ENCODE measurements at regions not wholly inside any gene's neighbourhood (a gene's known extent, or its start where the extent isn't known, plus 50 kb on each side); places are given as distances from the start of the nearest gene placed in this dataset.

DNA sequence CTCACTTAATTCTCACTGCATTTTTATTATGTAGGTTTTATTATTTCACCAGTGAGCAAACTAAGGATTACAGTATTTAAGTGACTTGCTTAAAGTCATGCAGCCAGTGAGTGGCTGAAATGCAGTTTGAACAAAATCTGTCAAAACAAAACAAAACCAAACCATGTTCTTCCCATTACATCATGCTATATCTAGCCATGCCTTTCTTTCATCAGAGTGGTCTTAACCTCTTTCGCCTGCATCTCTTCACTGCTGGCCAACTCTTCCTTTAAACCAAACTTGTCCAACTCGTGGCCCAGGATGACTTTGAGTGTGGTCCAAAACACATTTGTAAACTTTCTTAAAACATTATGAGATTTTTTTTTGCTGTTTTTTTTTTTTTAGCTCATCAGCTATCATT is 223.2 kb downstream of the PCDH7 start:
- DNase-seq, result no peak

GRCh38 chr4:30945586-30945985 is 225.4 kb downstream of the PCDH7 start:
- DNase-seq, result no peak

DNA sequence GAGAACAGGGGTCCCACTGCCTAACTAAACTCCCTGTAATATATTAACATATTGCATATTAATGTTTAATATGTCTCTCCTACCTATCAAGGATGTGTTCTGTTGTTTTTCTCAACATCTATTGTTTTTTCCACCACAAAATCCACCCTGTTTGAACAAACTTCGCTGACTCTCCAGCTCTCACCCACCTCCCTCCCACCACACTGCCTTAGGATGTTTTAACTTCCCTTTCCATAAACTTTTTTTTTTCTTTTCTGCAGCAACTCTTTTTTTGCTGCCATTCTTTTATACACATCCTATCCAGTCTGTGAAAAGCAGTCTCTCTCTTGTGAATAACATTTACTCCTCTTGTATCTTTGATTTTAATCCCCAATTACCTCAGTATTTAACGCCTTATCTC is 226.1 kb downstream of the PCDH7 start:
- DNase-seq, result no peak

DNA sequence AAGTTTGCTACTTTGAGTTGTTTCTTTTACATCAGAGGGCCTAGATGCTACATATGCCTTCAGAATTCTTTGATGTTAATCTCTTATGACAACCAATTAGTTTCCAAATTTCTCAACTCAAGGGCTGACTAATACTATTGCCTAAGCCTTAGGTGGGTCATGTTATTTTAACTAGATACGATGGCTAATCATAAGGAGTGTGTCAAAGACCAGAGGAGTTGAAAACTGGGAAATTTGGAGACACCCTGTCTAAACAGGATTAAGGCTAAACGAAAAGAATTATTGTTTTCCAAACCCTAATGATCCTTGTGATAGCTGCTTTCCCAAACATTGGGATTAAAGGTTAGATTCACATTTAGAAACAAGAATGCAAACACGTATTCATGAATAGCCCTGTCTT is 228.5 kb downstream of the PCDH7 start:
- no peak for DNase-seq

GRCh38 chr4:30950737-30951136 is 230.6 kb downstream of the PCDH7 start:
- no peak for DNase-seq

DNA sequence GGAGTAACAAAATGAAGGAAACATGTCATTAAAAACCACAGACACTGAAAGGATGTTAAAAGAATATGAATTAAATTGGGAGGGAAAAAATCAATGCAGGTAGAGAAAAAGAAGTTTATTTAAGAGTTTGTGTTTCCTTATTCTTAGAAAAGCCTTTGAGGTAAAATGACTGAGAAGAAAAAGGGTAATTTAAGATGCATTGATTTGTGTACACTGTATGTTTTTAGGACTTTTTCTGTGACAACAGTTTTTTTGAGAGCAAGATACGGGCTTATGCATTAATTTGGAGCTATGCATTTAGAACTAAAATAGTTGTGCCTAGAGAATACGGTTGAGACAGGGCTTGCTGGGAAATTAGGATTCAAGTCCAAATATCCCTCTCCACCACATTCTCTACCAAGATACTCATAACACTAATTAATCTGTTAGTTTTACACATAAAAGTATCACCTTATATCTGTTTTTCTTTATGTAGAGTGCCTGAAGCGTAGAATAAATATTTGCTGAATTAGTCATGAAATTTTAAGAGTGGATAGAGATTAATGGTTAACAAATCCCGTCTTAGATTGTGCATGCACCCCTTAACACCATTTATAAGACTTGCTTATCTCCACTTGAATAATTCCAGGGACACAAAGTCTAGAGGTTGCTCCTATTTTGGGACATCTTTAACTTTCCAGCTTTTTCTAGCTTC is 232.5 kb downstream of the PCDH7 start:
- DNase-seq, result no peak

- no peak for DNase-seq
Observed at GRCh38 chr4:30953799-30954198, 233.6 kb downstream of the PCDH7 start.

DNA sequence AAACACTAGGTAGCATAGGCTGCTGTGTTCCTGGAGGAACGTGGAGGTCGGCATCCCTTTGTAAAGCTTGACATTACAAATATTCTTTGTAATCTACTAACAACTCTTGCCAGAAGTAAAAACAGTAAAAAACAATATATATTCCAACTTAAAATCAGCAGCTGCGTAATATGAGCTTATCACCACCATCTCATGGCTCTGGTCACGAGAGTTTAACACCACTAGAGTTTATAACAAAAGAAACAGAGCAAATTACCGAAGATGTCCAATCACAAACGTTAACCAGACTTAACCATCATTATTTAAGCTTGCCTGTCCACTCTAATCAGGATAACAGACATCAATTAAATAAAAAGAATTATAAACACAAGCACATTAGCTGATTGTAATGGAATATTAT is 236.7 kb downstream of the PCDH7 start:
- DNase-seq, result no peak

GRCh38 chr4:30957706-30958105 is 237.5 kb downstream of the PCDH7 start:
- DNase-seq, result no peak

DNA sequence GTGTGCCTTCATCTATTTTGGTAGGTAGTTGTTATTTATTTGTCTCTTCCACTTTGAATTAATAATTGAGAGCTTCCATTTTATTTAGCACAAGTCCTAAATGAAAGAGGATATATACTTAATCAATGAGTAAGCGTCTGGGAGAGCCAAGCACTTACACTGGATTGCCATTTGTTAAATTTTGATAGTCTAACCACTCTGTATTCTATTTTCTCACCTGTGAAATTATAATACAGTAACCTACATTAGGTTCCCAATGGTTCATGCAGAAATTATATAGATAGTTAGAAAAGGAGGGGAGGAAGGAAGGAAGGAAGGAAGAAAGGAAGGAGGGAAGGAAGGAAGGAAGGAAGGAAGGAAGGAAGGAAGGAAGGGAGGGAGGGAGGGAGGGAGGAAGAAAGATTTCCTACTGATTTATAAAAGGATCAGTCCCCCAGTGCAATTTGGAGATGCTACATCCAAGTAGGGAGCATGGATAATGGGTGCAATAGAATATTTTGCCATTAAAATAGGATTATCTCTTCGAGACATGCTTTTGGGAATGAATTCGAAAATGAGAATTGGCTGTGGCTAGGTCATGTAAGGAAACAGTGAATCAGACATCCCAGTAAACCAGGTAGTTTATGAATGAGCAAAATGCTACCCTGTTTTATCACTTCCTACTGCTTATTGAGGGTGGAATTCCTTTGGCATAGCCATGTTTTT is 239.8 kb downstream of the PCDH7 start:
- no peak for DNase-seq

DNA sequence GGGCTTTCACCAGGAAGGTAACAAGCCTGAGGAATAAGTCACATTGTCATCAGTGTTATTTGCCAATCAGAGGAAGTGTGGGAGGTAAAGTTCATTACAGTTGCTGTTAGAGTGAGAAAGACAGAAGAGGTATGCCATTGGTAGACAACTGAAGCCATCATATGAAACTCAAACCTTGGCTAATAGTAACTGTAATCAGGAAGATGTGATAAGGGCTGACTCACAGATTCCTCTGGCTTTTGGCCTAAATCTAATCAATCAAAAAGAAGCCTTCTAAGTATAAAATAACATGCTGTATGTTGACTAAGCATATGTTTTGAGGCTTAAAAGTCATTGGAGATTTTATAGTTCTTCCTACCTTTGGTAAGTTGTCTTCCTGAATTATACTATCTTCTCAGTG is 242.8 kb downstream of the PCDH7 start:
- no peak for DNase-seq

GRCh38 chr4:30968926-30969325 is 248.8 kb downstream of the PCDH7 start:
- no peak for DNase-seq

GRCh38 chr4:30972542-30972941 is 252.4 kb downstream of the PCDH7 start:
- DNase-seq, result no peak

GRCh38 chr4:30973993-30974392 is 253.8 kb downstream of the PCDH7 start:
- DNase-seq, result no peak

- DNase-seq, result no peak
Observed at GRCh38 chr4:30979402-30979801, 259.2 kb downstream of the PCDH7 start.

DNA sequence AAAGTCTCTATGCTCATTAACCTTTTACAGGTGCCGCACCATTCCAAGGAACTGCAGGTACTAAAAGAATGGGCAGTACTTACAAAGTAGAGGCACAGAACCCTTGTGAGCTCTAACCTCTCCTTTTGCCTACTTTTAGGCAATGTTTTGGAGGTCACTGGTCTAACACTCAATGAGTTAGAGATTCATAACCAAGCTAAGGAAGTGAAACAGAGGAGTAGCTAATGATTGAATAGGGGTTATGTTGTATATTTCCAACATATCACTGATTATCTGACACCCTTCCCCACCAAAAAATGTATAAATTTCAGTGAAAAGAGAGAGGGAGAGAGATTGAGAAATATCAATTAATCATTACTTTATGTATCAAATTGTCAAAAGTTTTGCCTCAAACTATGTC is 269.3 kb downstream of the PCDH7 start:
- DNase-seq, result no peak

- no peak for DNase-seq
Observed at GRCh38 chr4:30996841-30997240, 276.7 kb downstream of the PCDH7 start.

DNA sequence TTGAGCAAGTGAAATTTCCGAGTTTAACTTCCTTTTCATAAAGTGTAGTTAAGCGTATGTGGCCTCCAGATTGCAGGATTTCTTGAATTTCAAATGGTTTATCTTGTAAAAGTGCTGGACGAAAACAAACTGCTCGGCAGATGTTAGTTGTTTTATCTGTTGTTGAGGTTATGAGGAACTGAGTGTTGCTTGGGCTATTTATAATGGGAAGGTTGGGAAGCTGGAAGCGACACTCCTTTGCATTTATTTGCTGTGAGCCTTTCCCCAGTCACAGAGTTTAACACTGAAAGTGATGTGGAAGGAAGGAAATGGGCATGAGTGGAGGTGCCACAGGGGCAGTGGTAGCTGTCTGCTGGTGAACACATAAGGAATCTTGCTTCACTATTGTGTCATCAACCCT is 284.9 kb downstream of the PCDH7 start:
- no peak for DNase-seq

DNA sequence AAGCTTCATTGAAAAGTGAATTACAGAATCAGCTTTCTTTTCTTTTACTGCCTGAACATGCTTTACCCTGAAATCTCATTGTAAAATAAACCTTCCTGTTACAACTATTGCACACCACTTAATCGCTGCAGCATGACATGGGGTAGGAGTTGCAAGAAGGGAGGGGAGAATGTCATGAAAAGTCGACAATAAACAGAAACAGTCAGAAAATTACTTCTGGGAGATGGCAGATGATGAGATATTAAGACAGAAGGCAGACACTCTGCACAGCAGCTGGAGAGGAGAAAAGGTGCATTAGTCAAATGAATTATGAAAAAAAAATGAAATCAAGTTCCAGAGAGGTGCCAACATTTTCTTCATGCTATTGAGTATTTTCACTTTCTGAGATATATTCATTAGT is 287.7 kb downstream of the PCDH7 start:
- no peak for DNase-seq

- DNase-seq, result no peak
Observed at GRCh38 chr4:31009926-31010325, 289.8 kb downstream of the PCDH7 start.

DNA sequence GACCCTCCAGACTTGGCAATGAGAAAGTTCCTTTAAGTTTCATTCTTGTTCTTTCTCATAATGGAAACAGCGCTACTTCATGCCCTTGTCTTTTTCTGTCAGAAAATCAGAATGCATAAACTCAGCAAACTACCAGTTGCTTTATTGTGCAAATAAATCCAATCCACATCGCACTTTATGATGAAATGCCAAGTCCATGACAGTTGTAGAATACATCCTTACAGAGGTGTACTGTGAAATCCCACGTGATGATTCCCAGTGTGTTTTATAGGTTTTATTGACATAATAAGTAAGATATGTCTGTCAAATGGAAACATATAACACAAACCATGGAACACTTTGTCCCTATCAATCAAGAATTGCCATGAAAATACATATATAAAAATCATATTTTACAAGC is 295.0 kb downstream of the PCDH7 start:
- no peak for DNase-seq

DNA sequence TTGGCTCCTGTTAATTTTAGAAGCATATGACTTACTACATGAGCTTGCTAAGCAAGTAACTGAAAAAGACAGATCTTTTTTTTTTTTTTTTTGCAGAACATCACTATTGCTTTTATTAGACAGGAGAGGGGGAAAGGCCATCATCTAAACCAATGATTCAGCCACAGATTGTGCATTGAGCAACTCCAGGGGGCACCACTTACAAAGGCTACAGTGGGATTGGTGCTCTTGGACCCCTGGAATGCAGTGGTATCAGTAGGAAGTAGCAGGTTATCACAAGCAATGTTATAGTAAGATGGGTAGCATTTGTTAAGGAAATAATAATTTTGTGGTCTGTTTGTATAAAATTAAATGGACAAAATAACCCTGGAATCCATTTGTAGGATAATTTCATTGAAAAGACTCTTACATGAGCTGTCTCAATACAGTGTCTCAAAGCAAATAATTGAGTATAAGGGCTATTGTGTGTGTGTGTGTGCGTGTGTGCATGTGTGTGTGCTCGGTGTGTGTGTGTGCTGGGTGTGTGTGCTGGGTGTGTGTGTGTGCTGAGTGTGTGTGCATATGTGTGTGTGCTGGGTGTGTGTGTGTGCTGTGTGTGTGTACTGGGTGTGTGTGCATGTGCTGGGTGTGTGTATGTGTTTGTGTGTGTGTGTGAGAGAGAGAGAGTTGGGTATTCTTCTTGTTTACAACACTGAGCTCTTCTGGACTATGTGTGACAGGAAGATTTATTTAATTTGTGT is 296.3 kb downstream of the PCDH7 start:
- no peak for DNase-seq

- DNase-seq, result no peak
Observed at GRCh38 chr4:31020363-31020762, 300.2 kb downstream of the PCDH7 start.

DNA sequence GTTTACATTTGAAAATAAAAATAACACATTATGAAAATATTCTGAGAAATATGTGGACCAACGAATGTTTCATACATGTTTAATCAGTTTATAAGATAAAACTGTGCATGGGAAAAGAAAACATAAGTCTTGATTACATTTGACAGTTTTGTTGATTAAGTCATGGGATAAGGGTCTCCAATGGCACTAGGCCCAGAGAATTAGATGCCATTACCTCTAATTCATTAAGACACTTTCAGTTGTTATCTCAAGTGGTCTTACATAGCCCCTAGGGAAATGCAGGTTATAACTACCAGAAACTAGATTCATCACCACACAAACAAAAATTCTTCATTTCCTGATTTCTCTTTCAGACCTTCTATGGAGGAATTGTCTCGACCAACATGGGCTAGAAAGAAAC is 300.8 kb downstream of the PCDH7 start:
- no peak for DNase-seq

Data from stimulated activated CD8-positive, alpha-beta memory T cell treated with anti-CD3 and anti-CD28 coated beads, Interleukin-4, amount 100 ng/mL, for 48 hours (primary cell).